Jurkat, Clone E6-1 (cell line): ENCODE measurements at regions not wholly inside any gene's neighbourhood (a gene's known extent, or its start where the extent isn't known, plus 50 kb on each side); places are given as distances from the start of the nearest gene placed in this dataset.

ENCODE experiments used
- DNase-seq: peaks from one replicate; pipeline ENCODE4 v3.0.0-alpha.2; 2011; ENCODE audit warnings: low read depth, low spot score
- H3K4me3 ChIP-seq: 2 replicates; pipeline ENCODE4 v1.5.1; 2011; ENCODE audit warnings: mild to moderate bottlenecking, low read length, control low read depth, moderate library complexity

- no peak for DNase-seq
- no peak overlapping the region for H3K4me3 ChIP-seq
Measured at GRCh38 chr6:168150551-168151320, 71.7 kb upstream of the FRMD1 start.

GRCh38 chr6:168149015-168149414 is 70.0 kb upstream of the FRMD1 start:
- no peak overlapping the region for H3K4me3 ChIP-seq
- no peak for DNase-seq

GRCh38 chr6:168148231-168148849 is 69.3 kb upstream of the FRMD1 start:
- no peak for DNase-seq
- no peak overlapping the region for H3K4me3 ChIP-seq

GRCh38 chr6:168147205-168147738 is 68.3 kb upstream of the FRMD1 start:
- DNase-seq: no peak
- no peak overlapping the region for H3K4me3 ChIP-seq

DNA sequence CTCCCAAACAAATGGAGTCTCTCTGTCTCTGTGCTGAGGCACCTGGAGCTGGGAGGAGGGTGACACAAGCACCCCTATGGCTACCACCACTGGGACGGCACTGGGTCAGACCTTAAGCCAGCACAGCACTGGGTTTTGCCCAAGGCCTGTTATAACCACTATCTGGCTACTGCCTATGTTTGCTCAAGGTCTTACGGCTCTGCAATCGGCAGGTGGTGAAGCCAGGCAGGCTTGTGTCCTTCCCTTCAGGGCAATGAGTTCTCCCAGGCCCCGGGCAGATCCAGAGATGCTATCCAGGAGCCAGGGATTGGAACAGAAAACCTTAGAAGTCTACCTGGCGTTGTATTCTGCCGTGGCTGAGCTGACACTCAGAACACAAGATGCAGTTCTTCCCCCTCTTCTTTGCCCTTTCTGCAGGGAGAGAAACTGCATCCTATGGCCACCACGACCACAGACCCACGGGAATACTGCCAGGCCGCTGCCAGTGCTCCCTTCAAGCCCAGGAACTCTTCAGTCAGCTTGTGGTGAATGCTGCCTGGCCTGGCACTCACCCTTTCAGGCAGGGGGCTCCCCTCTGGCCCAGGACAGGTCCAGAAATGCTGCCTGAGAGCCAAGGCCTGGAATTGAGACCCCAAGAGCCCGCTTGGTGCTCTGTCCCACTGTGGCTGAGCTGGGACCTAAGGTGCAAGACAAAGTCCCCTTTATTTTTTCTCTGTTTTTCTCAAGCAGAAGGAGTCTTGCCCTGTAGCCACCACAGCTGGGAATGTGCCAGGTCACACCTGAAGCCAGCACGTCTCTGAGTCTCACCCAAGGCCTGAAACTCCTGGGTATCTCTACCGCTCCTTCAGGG is 67.0 kb upstream of the FRMD1 start:
- no peak overlapping the region for H3K4me3 ChIP-seq
- DNase-seq: no peak

- DNase-seq: no peak
- H3K4me3 ChIP-seq: no peak overlapping the region
Measured at GRCh38 chr6:168139121-168139520, 60.1 kb upstream of the FRMD1 start.

DNA sequence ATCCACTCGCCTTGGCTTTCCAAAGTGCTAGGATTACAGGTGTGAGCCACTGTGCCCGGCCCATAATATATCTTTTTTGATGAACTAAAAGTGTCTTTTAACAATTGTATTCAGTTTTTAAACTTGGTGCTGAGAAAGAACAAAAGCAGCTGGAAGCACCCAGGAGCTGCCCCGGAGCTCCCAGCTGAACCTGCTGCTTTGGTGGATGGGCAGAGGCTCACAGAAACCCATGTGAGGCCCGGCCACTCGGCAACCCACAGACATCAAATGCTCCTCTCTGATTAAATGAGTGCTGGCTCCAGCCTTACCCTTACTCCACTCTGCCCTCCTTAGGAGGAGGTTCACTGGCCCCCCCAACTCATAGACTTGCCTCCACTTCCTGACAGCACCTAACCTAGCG is 59.4 kb upstream of the FRMD1 start:
- no peak overlapping the region for H3K4me3 ChIP-seq
- DNase-seq: no peak

- H3K4me3 ChIP-seq: no peak overlapping the region
- no peak for DNase-seq
Measured at GRCh38 chr6:168137024-168137423, 58.0 kb upstream of the FRMD1 start.

- DNase-seq: no peak
- no peak overlapping the region for H3K4me3 ChIP-seq
Measured at GRCh38 chr6:168136622-168137021, 57.6 kb upstream of the FRMD1 start.

- no peak for DNase-seq
Measured at GRCh38 chr6:168136001-168136400, 57.0 kb upstream of the FRMD1 start.

DNA sequence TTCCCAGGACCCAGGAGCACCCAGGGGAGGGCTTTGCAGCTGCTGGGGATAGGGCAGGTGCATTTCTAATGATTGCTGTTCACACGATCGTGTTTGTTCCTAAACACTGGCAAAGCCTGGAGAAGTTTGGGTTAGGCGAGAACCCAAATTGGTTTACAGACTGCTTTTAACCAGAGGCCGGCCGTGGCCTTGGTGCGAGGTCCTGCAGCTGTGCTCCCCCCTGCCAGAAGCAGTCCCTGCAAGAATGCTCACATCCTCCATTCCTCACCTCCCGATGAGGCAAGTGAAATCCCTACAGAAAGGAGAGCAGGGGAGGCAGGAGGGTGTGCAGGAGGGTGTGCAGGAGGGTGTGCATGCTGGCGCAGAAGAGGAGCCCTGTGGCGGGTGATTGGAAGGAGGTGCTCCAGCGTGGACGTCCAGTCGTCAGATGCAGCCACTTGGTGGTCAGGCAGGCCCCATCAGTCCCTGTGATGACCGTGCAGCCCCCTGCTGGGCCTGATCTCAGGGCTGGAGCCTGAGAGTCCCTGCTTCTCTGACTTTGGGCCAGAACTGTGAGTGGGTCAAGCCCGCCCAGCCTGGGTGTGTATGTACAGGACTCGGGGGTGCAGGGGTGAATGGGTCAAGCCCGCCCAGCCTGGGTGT is 55.7 kb upstream of the FRMD1 start:
- no peak for DNase-seq

More at GRCh38 chr6:168136001-168136400, 57.0 kb upstream of the FRMD1 start:
- H3K4me3 ChIP-seq: no peak overlapping the region

DNA sequence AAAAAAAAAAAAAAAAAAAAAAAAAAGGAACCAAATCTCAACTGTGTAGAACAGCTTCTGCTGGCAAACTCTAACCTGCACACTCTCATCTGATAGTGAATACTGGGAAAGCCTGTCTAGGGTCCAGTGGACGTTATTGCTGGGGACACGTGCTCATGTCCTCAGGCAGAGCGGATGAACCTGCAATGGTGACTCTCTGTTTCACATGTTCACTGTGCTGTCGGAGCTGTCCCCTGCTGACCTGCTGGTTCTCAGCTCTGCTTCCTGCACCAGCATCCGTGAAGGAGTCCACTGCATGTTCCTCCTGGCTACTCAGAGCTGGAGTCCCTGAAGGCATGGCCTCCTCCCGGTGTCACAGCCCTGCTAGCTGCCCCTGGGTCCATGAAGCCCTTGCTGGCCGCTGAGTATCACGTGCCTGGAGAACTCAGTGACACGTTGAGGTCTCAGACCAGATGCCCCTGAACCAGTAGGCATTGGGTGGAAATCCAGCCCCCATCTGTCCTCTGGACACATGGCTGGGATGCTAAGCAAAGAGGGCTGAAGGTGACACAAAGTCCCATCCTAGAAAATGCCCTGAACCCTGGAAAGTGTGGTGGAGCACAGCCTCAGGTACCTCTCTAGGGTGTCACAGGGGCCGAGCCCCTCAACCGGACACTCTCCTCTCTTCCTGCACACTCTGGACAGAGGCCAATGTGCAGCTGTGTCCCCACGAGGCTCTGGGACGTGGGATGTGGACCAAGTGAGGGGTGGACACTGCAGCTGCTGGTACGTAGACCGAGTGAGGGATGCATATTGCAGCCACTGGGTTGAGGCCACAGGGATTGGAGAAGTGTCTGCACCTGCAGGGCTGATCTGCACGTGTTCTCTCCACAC is 54.9 kb upstream of the FRMD1 start:
- DNase-seq: no peak
- no peak overlapping the region for H3K4me3 ChIP-seq

More for the DNA sequence above, 55.7 kb upstream of the FRMD1 start:
- no peak overlapping the region for H3K4me3 ChIP-seq

- no peak for DNase-seq
- no peak overlapping the region for H3K4me3 ChIP-seq
Measured at GRCh38 chr6:168133168-168133561, 54.2 kb upstream of the FRMD1 start.

- no peak overlapping the region for H3K4me3 ChIP-seq
- no peak for DNase-seq
Measured at GRCh38 chr6:168132531-168133167, 53.6 kb upstream of the FRMD1 start.

DNA sequence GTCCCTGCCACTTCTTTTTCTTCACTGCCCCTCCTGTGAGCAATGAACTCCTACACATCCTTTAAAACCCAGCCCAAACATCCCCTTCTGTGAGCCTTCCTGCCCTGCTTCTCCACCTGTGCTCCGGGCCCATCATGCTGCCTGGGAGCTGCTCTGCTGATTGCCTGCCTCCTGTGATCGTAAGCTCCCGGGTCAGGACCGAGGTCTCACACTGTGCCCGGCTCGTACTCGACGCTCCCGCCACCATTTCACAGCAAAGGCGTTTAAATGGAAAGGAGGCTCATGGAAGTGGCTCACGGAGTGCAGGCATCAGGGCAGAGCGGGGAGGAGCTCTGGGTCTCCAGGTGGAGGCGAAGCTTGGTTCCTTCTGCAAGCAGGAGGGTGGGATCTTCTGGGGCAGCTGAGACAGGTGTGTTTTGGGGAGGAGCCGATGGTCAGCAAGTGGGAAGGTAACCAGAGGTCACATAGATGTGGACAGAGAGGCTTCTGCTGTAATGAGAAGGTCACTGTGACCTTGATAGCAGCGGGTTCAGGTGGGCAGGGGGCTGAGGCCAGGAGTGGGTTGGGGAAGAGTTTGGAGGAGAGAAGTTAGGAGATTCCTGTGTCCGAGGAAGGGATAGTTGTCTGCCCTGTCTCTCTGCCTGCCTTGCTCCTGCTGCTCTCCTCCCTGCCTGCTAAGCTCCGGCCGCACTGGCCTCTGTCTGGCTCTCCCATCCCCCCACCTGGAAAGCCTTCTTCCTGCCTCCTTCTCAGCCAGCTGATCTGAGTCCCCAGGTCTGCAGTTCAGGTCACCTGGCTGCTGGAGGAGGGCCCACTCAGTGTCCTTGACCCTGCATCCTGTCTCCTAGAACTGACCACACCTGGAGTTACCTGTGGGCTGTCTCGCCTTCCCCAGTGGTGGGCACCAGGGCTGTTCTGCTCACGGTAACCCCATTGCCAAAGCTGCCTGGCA is 52.7 kb upstream of the FRMD1 start:
- H3K4me3 ChIP-seq: no peak overlapping the region
- DNase-seq: no peak

DNA sequence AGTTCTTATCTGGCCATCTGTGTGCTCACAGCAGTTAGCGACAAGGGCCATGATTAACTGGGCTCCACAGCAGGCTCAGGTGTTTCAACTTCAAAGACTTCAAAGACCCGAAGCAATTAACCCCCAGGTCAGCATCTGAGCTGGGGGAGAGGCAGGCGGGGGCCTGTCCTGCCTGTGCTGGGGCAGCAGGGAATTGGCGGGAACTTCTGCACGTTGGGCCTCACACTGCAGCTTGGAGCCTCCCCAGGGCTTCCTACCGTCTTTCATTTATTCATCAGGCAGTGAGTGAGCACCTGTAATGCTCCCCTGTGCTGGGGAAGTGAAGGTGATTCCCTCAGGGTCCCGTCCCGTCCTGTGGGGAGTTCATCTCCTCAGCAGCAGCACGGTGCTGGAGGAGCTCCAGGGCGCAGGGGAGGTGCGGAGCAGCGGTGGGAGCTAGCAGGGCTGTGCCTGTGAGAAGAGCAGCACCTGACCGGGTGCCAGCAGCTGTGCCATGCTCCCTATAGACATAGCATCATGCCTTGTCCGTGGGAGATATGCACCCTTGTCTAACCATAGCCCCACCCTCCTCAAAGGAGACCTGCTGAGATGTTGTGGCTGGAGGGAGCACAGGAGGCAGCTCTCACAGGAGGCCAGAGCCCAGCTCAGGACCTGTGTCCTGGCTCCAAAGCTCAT is 51.8 kb upstream of the FRMD1 start:
- no peak for DNase-seq
- no peak overlapping the region for H3K4me3 ChIP-seq
